Naive thymus-derived CD4-positive, alpha-beta T cell (primary cell): ENCODE measurements at regions not wholly inside any gene's neighbourhood (a gene's known extent, or its start where the extent isn't known, plus 50 kb on each side); places are given as distances from the start of the nearest gene placed in this dataset.
A peak's percentile ranks its signal among the peaks of the same experiment; 100 is the strongest.

Experiments used
- ATAC-seq: fragments of 150-1000 bp; cut with Tn5 transposase; 2 replicates; pipeline ENCODE4 v1.10.0; 2021; ENCODE audit warnings: mild to moderate bottlenecking, moderate library complexity
- CTCF ChIA-PET: fragments of 350-600 bp; sonication (Branson Sonifier 250); formaldehyde crosslinking; loops from one replicate; lab custom pipeline; 2021; ENCODE audit warnings: antibody characterized with exemption; lab: Charles Lee
- POLR2A ChIA-PET: fragments of 350-600 bp; sonication (Branson Sonifier 250); formaldehyde crosslinking; loops from one replicate; lab custom pipeline; 2021; ENCODE audit warnings: antibody characterized with exemption, inconsistent platforms; lab: Charles Lee
- DNase-seq, 9 donors: peaks; one replicate each; pipeline versions ENCODE4 v3.0.0 to v3.0.0-alpha.2; 2020 to 2022; ENCODE audit warnings: mixed read lengths in 1 of 9
- H3K27ac ChIP-seq: one replicate; pipeline ENCODE4 v1.7.0; 2013; ENCODE audit warnings: mild to moderate bottlenecking, low read depth, low read length, moderate library complexity
- H3K27me3 ChIP-seq, 2 donors: one replicate each; pipeline ENCODE4 v1.7.0; 2013; ENCODE audit warnings: low read length in 2 of 2, mild to moderate bottlenecking in 2 of 2, moderate library complexity in 2 of 2; ENCODE audit not compliant: control insufficient read depth in 2 of 2, insufficient read depth in 2 of 2
- H3K36me3 ChIP-seq, 3 experiments: 1 replicate in 2 of 3; 2 replicates in 1 of 3; pipeline ENCODE4 v1.7.0; 2013; ENCODE audit warnings: low read length in 3 of 3, mild to moderate bottlenecking in 3 of 3, moderate library complexity in 1 of 3; ENCODE audit not compliant: insufficient read depth in 3 of 3, control insufficient read depth in 2 of 3
- H3K4me1 ChIP-seq, 2 donors: one replicate each; pipeline ENCODE4 v1.7.0; 2013; ENCODE audit warnings: low read length in 2 of 2, mild to moderate bottlenecking in 2 of 2, moderate library complexity in 1 of 2; ENCODE audit not compliant: control insufficient read depth in 2 of 2, insufficient read depth in 2 of 2
- H3K4me3 ChIP-seq: 2 replicates; pipeline ENCODE4 v1.7.0; 2013; ENCODE audit warnings: mild to moderate bottlenecking, low read length
- H3K9me3 ChIP-seq, 3 experiments: 1 replicate in 2 of 3; 2 replicates in 1 of 3; pipeline ENCODE4 v1.7.0; 2013; ENCODE audit warnings: low read length in 3 of 3; ENCODE audit not compliant: control insufficient read depth in 2 of 3
- H3K27ac Mint-ChIP-seq, 9 donors: one replicate each; pipeline ENCODE4 v1.8.0; 2020 to 2022; ENCODE audit warnings: mixed read lengths in 9 of 9, mild to moderate bottlenecking in 8 of 9, moderate library complexity in 5 of 9, inconsistent platforms in 2 of 9
- H3K27me3 Mint-ChIP-seq, 5 donors: one replicate each; pipeline ENCODE4 v1.8.0; 2021 to 2022; ENCODE audit warnings: mixed read lengths in 5 of 5, mild to moderate bottlenecking in 1 of 5
- H3K36me3 Mint-ChIP-seq, 5 donors: one replicate each; pipeline ENCODE4 v1.8.0; 2020 to 2022; ENCODE audit warnings: mixed read lengths in 5 of 5, mild to moderate bottlenecking in 3 of 5, inconsistent platforms in 1 of 5
- H3K4me1 Mint-ChIP-seq, 7 donors: one replicate each; pipeline ENCODE4 v1.8.0; 2020 to 2022; ENCODE audit warnings: mixed read lengths in 7 of 7, mild to moderate bottlenecking in 3 of 7, inconsistent platforms in 1 of 7
- H3K4me3 Mint-ChIP-seq, 10 donors: one replicate each; pipeline ENCODE4 v1.8.0; 2020 to 2022; ENCODE audit warnings: mild to moderate bottlenecking in 10 of 10, mixed read lengths in 10 of 10, moderate library complexity in 6 of 10, inconsistent platforms in 2 of 10
- H3K9me3 Mint-ChIP-seq, 11 donors: one replicate each; pipeline ENCODE4 v1.8.0; 2020 to 2022; ENCODE audit warnings: mixed read lengths in 11 of 11, mild to moderate bottlenecking in 4 of 11, inconsistent platforms in 1 of 11, moderate library complexity in 1 of 11
- intact Hi-C, 2 donors: fragments of 100-400 bp; cut with micrococcal nuclease; formaldehyde crosslinking; loops; one replicate each; pipeline ENCODE4 v1.15.1; 2023

DNA sequence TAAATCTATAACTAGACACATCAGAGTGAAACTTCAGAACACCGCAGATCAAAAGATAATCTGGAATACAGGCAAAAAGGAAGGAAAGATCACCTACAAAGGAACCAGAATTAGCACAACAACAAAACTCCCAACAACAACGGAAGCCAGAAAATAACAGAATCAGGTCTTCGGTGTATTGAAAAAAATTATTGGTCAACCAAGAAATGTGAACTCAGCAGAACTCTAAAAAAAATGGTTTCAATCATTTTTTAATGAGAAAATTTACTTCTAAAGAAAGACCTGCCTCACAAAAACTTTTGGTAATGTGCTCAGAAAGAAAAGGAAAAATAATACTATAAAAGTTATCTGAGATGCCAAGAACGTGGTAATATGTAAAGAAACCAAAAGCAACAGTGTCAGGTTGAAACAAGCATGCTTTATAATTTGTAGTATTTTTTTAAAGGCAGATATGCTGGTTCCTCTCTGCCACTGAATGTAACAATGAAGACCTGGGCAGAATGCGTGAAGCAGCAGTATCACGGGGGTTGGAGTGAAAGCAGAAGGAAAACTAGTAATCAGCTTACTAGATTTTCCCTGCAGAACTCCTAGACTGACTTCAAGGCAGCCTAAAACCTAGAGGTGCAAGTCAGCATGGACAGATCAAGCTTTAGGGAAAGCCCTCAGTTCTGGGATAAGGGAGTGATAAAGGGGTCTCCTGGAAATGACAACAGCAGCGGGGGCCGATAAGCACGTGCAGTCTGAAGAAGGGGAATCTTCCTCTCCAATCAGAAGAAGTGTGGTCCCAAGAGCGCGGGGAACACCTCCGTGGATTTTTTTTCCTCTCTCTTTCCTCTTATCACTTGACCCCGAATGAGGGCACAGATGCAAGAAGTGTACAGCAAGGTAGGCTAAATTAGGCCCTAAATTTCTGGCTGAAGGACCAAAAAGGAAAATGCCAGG lies 80.9 kb upstream of the TEKT1 start:
- Mint-ChIP-seq H3K4me1 (peaks cover 9 to 24% (median 19%) of the 10 kb centered on the region in 7 donors), H3K36me3 (peaks cover 0 to 3% (median 0%) of the 10 kb centered on the region in 5 donors), H3K27me3 (peaks cover 0 to 43% (median 0%) of the 10 kb centered on the region in 5 donors), H3K27ac (no peak overlapping the region), H3K4me3 (peak overlapping the region in 3 of 10 donors; percentile 15 to 81 (median 81)), H3K9me3 (no peaks in the 10 kb centered on the region)
- ChIA-PET CTCF (interaction anchor here (0.7 to 4.9 kb wide), 6 partner anchors 94 to 137 kb away, joined by 3 to 121 read pairs (median 4); no protein-coding TSS in a partner anchor), POLR2A (no interaction called here)
- Histone ChIP-seq H3K36me3 (no peaks in the 10 kb centered on the region), H3K27me3 (no peaks in the 10 kb centered on the region), H3K4me3 (no peak overlapping the region), H3K27ac (no peak overlapping the region), H3K4me1 (peaks cover 0 to 6% of the 10 kb centered on the region in 2 donors), H3K9me3 (no peaks in the 10 kb centered on the region)
- DNase-seq (no peak), ATAC-seq (no peak)
- intact Hi-C loops: loop anchor here in 1 of 2 donors (1.0 to 5.0 kb wide), 2 partner anchors 110 to 225 kb away; no protein-coding TSS in a partner anchor

DNA sequence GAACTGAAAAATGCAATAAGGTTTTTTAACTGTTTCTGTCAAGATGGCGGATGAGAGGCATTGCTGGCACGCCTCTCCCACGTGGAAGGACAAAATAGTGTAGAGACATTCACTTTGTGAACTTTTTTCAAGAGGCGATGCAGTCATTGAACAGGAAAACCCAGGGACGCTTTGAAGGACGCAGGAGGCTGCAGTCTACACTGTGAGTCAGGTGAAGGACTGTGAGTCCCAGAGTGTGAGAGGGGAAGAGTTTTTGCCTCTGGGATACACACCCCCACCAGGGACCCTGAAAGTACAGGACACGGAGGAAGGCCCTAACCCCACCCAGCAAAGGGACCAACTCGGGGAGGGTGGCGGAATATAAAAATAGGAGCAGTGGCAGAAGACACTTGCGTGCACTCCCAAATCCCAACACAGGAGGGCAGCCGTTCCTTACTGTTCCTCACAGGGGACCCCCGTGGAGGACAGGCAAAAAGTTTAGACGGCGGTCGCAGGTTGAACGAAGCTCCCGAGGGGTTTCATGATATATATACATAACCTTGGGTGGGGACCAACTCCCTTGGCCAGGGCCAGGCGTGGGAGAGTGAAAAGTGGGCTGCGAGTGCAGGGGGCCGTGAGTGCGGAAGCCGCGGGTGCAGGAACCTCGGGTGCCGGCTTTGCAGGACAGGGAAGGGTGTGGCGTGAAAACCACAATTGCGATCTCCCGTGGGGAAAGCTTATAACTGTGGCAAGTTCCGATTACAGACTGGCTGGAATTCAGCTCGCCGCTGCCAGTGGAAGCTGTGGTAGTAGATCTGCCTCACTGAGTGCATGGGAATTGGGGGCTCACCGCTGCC lies 82.0 kb upstream of the ALOX12 start:
- CTCF ChIA-PET: interaction anchor here (0.6 to 4.9 kb wide), 19 partner anchors 9 to 1442 kb away, joined by 3 to 121 read pairs (median 4); partner anchors contain the start of gene RNASEK
- Mint-ChIP-seq H3K27ac (peak overlapping the region in 5 of 9 donors; percentile 12 to 88 (median 38)), H3K36me3 (no peaks in the 10 kb centered on the region), H3K4me1 (peaks cover 9 to 24% (median 19%) of the 10 kb centered on the region in 7 donors), H3K4me3 (peak overlapping the region; percentile 81 to 93 (median 88)), H3K9me3 (no peaks in the 10 kb centered on the region), H3K27me3 (peaks cover 0 to 43% (median 0%) of the 10 kb centered on the region in 5 donors)
- no peaks in the 10 kb centered on the region for H3K27me3 ChIP-seq
- POLR2A ChIA-PET: interaction anchor here (1.1 to 1.9 kb wide), 4 partner anchors 72 to 126 kb away, joined by 3 to 7 read pairs (median 3); partner anchors contain the start of gene RNASEK
- no peaks in the 10 kb centered on the region for H3K9me3 ChIP-seq
- peak overlapping the region; percentile 45 for H3K4me3 ChIP-seq
- H3K4me1 ChIP-seq: peaks cover 0 to 6% of the 10 kb centered on the region in 2 donors
- H3K36me3 ChIP-seq: no peaks in the 10 kb centered on the region
- DNase-seq (peak; percentile 48 to 76 (median 70)), ATAC-seq (peak; percentile 90)
- intact Hi-C loops: loop anchor here (1.0 to 5.0 kb wide), 3 partner anchors 90 to 223 kb away; no protein-coding TSS in a partner anchor
- no peak overlapping the region for H3K27ac ChIP-seq

DNA sequence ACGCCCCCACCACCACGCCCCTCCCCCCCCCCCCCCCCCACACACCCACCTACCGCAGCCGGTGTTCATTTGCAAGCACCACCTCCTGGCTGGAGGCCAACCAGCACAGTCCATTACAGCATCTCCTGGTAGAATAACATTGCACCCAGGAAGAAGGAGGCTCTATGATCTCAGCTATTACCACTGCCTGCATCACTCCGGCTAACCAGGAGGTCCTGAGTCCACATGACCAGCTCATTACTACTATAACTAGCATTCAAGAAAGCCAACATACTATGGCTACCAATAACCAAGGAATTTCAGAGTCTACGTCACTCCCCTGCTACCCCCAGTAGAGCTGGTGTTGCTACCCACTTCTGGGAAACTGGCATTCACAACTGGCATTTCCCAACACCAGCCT lies 81.1 kb upstream of the ALOX12 start:
- ChIA-PET CTCF (interaction anchor here (0.9 to 4.9 kb wide), 12 partner anchors 8 to 384 kb away, joined by 3 to 121 read pairs (median 6); partner anchors contain the start of gene RNASEK), POLR2A (interaction anchor here (1.1 to 1.9 kb wide), 4 partner anchors 71 to 125 kb away, joined by 3 to 7 read pairs (median 3); partner anchors contain the start of gene RNASEK)
- DNase-seq (peak in 3 of 9 donors; percentile 15 to 27 (median 26)), ATAC-seq (no peak)
- no peak overlapping the region for H3K4me3 ChIP-seq
- Mint-ChIP-seq H3K4me1 (peaks cover 9 to 24% (median 19%) of the 10 kb centered on the region in 7 donors), H3K36me3 (no peaks in the 10 kb centered on the region), H3K27me3 (peaks cover 0 to 43% (median 0%) of the 10 kb centered on the region in 5 donors), H3K9me3 (no peaks in the 10 kb centered on the region), H3K27ac (peak overlapping the region in 1 of 9 donors; percentile 13), H3K4me3 (peak overlapping the region in 8 of 10 donors; percentile 4 to 81 (median 30))
- no peaks in the 10 kb centered on the region for H3K9me3 ChIP-seq
- no peaks in the 10 kb centered on the region for H3K36me3 ChIP-seq
- H3K27ac ChIP-seq: no peak overlapping the region
- no peaks in the 10 kb centered on the region for H3K27me3 ChIP-seq
- intact Hi-C loops: loop anchor here (1.0 to 5.0 kb wide), 3 partner anchors 90 to 223 kb away; no protein-coding TSS in a partner anchor
- peaks cover 0 to 6% of the 10 kb centered on the region in 2 donors for H3K4me1 ChIP-seq

DNA sequence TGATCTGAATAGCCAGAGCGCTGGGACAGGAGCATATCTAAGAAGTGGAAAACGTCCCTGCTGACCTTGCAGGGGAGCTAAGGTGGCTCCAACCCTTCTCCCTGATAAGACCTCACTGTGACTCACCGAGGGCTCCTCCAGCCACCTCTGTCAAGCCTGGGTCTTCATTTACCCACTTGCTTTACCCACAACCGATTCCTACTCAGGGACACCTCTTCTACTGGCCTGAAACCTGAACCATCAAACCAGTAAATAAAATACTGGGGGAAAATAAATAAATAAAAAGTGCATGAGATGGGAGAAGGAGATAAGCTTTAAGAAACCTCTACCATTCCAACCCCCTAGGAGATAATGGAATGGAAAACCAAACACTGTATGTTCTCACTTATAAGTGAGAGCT lies 80.2 kb upstream of the ALOX12 start:
- intact Hi-C loops: no loop called here
- Histone ChIP-seq H3K4me3 (no peak overlapping the region), H3K9me3 (no peaks in the 10 kb centered on the region), H3K4me1 (peaks cover 0 to 6% of the 10 kb centered on the region in 2 donors), H3K27ac (no peak overlapping the region), H3K36me3 (no peaks in the 10 kb centered on the region), H3K27me3 (no peaks in the 10 kb centered on the region)
- Mint-ChIP-seq H3K4me3 (peak overlapping the region in 1 of 10 donors; percentile 8), H3K4me1 (peaks cover 9 to 24% (median 19%) of the 10 kb centered on the region in 7 donors), H3K36me3 (peaks cover 0 to 2% (median 0%) of the 10 kb centered on the region in 5 donors), H3K27me3 (peaks cover 0 to 43% (median 0%) of the 10 kb centered on the region in 5 donors), H3K9me3 (no peaks in the 10 kb centered on the region), H3K27ac (no peak overlapping the region)
- POLR2A ChIA-PET: no interaction called here
- CTCF ChIA-PET: interaction anchor here (1.5 to 4.9 kb wide), 4 partner anchors 91 to 221 kb away, joined by 4 to 121 read pairs (median 24); no protein-coding TSS in a partner anchor
- ATAC-seq (no peak), DNase-seq (no peak)

DNA sequence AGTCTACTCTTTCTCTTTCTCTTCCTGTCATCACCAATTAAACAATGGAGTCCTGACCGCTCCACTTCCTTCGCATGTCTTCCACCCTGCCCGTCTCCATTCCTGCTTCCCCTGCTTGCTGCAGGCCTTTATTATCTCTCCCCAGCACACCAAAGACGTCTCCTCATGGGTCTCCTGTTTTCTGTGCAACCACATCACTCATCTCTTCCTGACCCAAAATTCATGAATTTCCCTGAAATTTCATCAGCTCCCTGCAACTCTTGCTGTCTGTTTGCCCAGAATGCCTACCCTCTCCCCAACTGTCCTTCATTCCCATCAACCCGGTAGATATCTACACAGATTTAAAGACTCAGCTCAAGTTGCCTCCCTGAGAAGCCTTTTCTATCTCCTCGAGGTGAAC lies 76.7 kb upstream of the ALOX12 start:
- ATAC-seq (no peak), DNase-seq (no peak)
- ChIA-PET CTCF (interaction anchor here (0.7 kb wide), 1 partner anchor 8 kb away, joined by 3 read pairs; no protein-coding TSS in a partner anchor), POLR2A (interaction anchor here (1.0 kb wide), 1 partner anchor 102 kb away, joined by 3 read pairs; no protein-coding TSS in a partner anchor)
- no peak overlapping the region for H3K4me3 ChIP-seq
- H3K4me3 Mint-ChIP-seq: no peak overlapping the region
- H3K36me3 ChIP-seq: no peaks in the 10 kb centered on the region
- peaks cover 0 to 34% (median 0%) of the 10 kb centered on the region in 5 donors for H3K27me3 Mint-ChIP-seq
- H3K27ac ChIP-seq: no peak overlapping the region
- intact Hi-C loops: no loop called here
- no peaks in the 10 kb centered on the region for H3K27me3 ChIP-seq
- H3K9me3 ChIP-seq: no peaks in the 10 kb centered on the region
- H3K4me1 ChIP-seq: peaks cover 2 to 9% of the 10 kb centered on the region in 2 donors
- H3K9me3 Mint-ChIP-seq: no peaks in the 10 kb centered on the region
- peaks cover 7 to 33% (median 26%) of the 10 kb centered on the region in 7 donors for H3K4me1 Mint-ChIP-seq
- H3K27ac Mint-ChIP-seq: no peak overlapping the region
- peaks cover 0 to 9% (median 5%) of the 10 kb centered on the region in 5 donors for H3K36me3 Mint-ChIP-seq
